AML-193 (cell line): ENCODE measurements at regions not wholly inside any gene's neighbourhood (a gene's known extent, or its start where the extent isn't known, plus 50 kb on each side); places are given as distances from the start of the nearest gene placed in this dataset.

ENCODE experiments used
- DNase-seq, 2 experiments: peaks; one replicate each; lab custom pipeline; 2025; lab: John Stamatoyannopoulos, UW

GRCh38 chr2:176504440-176504839 is 235.2 kb downstream of the MTX2 start:
- no peak for DNase-seq

DNA sequence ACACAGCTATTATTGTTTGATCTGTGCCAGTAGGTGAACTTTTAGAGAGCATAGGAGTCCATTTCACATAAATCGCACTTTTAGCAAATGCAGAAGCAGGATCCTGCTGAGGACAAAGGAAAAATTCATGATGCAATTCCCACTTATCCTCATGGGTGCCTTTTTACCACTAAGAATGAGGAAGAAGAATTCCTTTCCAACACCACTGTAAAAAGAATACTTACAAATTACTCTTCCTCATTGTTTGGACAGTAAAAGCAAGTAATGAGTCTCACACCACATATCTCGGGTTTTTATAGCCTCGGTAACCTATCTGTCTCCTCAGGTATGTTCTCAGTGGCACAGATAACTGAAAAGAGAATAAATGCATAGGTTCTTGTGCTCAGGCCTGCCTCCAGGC is 238.5 kb downstream of the MTX2 start:
- no peak for DNase-seq

- no peak for DNase-seq
Observed at GRCh38 chr2:176508374-176508773, 239.1 kb downstream of the MTX2 start.

DNA sequence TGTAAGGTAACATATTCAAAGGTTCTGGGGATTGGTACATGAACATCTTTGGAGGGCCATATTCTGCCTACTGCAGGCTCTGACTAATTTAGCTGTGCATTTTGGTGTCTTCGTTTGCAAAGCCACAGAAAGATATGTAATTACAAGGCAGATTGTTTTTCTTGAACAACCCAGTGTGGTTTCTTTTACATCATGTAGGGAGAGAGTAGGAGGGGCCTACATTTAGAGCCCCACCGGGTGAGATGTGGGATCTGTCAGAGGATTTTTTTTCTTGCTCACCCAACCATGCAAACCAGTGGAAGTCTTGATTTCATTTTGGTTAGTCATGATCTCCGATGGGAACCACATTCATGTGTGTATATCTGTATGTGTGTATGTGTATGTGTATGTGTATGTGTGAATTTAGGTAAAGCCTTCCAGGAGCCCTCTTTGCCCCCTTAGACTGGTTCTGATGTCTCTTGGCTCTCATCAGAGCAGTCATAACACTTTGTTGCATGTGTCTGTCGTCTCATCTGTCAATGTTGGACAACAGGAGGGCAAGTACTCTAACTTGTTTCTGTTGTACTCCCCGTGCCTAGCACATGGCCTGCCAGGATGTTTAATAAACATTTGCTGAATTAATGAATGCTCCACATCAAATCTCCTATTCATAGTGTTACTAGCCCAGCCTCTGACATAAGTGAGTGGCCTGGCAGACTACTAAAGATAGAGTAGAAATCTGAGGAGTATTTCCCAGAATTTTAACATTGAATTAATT is 239.9 kb downstream of the MTX2 start:
- no peak for DNase-seq

DNA sequence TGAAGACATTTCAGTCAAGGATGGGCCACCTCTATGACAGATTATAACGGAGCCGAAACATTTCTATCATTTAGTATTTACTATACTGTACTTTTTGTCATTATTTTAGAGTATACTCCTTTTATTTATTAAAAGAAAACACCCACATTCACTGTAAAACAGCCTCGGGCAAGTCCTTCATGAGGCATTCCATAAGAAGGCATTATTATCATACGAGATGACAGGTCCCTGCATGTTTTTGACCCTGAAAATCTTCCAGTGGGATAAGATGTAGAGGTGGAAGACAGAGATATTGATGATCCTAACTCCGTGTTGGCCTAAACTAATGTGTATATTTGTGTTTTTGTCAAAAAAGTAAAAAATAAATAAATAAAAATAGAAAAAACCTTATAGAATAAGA is 245.0 kb downstream of the MTX2 start:
- no peak for DNase-seq

DNA sequence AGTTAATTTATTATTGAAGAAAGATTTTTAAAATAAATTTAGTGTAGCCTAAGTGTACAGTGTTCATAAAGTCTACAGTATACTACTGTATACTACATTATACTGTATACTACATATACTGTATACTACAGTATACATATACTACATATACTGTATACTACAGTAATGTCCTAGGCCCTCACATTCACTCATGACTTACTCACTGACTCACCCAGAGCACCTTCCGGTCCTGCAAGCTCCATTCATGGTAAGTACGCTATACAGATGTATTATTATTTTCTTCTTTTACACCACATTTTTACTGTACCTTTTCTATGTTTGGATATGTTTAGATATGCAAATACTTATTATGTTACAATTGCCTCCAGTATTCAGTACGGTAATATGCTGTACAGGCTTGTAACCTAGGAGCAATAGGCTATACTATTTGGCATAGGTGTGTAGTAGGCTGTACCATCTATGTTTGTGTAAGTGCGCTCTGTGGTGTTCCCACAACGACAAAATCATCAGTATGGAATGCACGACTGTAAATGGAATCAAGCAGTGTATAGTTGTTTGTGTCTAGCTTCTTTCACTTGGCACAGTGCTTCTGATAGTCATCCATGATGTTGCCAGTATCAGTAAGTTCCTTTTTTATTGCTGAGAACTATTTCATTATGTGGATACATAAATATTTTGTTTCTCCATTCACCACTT is 245.7 kb downstream of the MTX2 start:
- no peak for DNase-seq

DNA sequence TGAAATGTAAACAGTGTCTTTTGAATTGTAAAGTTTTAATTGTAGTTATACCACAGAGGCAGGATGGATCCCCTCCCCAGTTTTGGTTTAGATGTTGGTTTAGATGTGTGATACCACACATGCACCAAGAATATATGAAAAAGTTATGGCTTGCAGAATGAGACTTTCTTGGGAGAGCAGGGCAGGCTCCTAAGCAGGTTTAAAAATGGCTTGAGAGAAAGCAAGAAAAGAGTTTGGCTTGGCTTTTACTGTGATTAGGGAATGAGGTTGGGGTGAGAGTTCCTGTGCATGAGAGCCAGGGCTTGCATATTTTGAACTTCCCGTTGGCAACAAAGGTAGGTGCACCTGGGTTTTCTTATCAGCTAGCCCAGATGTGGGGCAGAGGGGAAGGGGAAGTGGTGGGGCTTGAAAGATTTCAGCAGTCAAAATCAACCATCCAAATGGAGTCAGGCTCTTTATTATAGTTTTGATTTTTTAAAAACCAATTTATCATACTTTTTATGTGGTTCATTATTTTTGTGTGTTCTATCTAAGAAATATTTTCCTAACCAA is 246.9 kb downstream of the MTX2 start:
- DNase-seq = no peak

GRCh38 chr2:176518823-176519222 is 249.6 kb downstream of the MTX2 start:
- DNase-seq = no peak

- DNase-seq = no peak
Observed at GRCh38 chr2:176521878-176522670, 252.8 kb downstream of the MTX2 start.

DNA sequence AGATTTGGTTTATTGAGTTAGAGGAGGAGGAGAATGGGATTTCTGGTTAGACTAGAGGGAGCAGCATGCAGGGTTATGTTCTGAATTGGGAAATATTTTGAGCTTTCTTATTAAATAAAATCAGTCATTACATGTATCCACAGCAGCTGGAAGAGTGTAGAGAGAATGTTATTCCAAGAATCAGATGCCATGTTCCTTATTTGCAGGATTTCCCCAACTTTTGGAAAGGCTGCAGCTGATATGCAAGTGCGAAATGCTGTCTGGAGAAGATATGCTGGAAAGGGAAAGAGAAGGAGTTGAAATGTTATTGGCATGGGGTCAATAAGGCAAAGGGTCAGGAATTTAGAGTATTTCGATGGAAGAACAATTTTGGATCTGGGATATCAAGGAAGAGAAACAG is 255.8 kb downstream of the MTX2 start:
- no peak for DNase-seq

DNA sequence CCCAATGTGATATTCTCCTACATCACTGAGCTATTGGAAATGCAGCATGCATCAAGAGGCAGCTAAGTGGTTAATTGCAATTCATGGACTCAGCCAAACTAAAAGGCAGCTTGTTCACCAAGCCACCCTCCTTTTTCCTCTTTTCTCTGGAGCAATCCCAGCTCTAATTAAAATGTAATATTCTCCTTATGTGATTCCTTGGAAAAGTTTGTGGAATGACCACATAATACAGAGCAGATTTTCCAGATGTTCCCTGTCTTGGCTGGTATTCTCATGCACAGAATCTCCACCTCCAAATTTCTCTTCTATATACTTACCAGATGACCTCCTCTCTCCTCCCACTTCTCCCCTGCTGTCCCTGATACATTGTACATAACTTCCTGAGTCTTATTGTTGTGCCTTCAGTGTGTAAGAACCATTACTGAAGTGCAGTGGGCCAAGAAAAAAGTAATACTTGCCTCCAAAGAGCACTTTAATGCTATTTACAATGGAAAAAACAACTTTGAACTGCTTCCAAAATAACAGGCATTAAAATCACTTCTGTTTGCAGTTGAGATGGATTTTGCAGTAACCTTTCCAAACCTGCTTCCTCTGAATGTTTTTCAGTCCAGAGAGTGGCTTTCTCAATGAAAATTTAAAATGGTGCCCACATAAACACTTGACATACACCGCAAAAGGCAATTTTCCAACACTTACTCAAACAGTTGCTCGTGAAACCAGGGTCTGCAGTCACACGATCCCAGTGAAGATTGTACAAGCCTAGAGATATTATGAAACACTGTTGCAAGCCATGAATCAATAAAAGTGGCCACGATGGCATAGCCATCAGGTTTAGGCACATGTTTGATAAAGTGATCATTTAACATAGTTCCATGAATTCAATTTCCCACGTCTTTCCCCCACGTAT is 258.0 kb downstream of the MTX2 start:
- no peak for DNase-seq

DNA sequence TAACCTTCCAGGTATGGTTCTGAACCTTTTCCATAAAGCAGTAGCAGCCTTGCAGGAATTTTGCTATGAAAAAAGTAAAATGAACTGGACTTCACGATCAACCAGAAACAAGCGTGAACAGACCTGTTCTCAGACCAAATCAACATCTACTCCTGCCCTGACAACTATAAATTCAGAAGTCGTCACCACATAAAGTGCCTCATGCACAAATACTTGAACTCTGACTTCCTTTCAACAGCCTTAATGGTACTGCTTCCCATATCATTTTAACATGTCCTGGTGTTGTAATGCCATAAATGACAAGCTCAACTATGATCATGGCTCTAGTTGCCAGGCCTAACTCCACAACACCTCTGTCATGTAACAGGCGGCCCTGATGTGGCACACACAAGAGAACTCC is 262.4 kb downstream of the MTX2 start:
- DNase-seq = no peak

DNA sequence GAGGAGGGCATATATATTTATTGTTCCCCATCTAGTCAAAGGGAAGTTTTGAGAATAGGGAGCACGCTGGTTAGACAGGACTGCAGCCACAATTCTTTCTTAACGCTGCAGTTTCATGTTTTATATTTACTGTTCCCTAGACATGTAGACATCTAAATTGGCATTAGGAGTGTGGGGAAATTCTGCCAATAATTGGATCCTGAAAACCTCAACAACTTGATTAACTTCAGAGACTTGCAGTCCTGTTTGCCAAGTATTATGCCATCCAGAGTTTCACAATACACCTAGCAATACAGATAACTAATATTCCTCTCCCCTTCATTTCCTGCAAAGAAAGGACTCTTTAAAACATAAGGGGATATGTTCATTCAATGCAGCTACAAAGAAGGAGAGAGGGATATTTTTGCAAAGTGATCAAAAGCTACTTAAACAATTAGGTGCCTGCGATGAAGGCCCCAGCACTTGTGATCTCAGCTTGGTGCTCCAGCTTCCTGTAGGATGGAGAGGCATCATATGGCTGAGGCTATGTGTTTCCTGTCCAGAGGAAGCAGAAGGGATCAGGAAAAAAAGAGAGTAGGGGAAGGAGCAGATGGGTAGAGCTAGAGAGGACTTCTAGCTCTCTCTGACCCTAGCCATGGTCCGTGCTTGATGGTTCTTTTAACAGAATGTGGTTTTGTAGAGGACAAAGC is 264.4 kb downstream of the MTX2 start:
- DNase-seq = no peak

DNA sequence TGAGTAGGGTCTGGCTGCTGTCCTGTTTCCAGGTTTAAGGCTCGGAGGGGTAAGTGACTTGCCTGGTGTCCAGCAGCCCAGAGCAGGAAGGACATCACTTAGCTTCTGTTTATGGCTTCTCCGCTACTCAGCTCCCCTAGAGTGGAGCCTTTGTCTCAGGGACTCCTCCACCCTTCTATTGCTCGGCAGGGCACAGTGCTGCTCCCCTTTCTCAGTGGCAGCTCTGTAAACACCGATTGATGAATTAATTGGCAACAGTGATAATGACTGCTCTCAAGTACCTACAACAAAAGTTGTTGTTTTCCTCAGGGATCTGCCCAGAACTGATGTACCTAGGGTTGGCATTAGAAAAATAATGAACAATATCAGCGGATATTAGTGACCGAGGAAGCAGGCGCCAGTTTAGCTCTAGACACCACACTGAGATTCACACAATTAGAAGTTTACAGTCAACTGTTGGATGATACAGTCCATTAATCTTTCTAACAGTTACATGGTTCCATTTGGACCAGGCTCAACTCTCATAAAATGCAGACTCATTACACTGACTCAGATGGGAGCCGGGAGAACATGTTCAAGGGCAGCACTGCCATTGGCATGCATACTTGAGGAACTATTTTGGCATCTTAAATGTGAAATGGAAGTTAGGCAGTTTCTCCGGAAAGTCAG is 265.7 kb downstream of the MTX2 start:
- no peak for DNase-seq

GRCh38 chr2:176535467-176536113 is 266.3 kb downstream of the MTX2 start:
- DNase-seq = no peak

DNA sequence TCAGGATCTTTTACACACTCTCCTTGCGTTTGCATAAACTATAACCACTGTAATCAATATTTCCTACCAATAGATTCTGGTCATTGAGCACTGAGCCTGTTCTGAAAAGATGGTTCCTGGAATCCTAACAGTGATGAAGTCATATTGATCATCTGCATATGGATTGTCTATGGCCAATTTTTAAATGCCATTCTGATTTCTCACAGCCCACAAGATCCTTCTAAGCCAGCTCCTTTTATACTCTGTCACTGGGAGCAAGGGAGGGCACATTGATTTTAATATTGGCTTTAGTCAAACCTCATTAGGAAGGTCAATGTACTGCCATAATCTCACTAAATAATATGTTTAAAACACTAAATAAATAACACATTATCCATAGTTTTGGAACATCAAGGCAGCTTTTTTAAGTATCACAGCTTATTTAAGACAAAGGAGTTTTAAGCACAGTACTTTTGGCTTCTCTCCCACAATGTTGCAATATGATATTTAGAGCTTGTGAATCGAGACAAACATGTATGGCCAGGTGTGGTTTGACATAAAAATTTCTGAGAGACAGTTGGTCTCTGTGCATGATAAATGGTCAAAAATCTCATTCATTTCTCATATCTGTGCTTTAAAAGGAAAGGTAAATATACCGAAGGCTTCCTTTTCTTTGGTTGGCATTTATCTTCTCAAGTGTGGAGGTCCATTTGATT is 267.3 kb downstream of the MTX2 start:
- no peak for DNase-seq

- no peak for DNase-seq
Observed at GRCh38 chr2:176537932-176538331, 268.7 kb downstream of the MTX2 start.

GRCh38 chr2:176540995-176541394 is 271.8 kb downstream of the MTX2 start:
- DNase-seq = no peak

- DNase-seq = no peak
Observed at GRCh38 chr2:176542476-176542875, 273.2 kb downstream of the MTX2 start.
